DMS 273 treated with DMSO at 0.1 percent for 48 hours (cell line): ENCODE measurements at regions not wholly inside any gene's neighbourhood (a gene's known extent, or its start where the extent isn't known, plus 50 kb on each side); places are given as distances from the start of the nearest gene placed in this dataset.

ENCODE experiments used
- DNase-seq: peaks from one replicate; lab custom pipeline; 2025; lab: John Stamatoyannopoulos, UW

DNA sequence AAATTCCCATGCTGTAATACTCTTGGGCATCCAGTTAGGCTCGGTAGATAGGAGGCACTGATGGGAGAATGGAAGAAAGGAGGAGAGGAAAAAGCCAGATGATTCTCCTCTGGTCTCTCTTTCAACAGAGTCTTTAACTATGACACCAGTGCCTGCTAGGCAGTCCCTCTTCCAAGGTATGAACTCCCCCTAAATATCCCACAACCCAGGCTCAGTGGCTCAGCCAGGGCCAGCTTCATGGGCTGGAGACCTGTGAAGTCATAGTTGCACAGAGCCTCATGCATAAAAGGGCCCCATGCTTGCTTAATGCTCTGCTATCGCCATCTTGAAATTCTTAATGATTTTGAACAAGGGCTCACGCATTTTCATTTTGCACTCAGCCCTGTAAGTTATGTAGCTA lies 869.2 kb upstream of the GCFC2 start:
- DNase-seq: no peak

- no peak for DNase-seq
Observed at GRCh38 chr2:76572981-76573380, 862.3 kb upstream of the GCFC2 start.

DNA sequence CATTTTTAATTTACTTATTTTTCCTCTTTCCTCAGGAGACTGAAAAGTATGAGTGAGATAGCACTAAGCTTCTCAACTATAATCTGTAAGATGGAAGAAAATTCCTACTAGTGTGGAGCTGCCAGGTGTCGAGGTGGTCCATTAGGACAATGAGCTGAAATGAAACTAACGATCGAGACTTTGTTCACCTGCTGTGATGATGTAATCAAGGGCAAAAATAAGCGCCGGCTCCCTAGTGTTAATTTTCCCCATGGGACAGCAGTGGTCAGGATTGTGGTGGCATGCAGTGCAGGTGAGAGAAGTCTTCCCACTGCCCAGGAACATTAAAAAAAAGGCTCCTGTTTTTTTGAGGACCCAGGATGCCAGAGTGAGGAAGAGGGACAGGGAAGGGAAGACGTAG lies 859.1 kb upstream of the GCFC2 start:
- DNase-seq: no peak

- DNase-seq: no peak
Observed at GRCh38 chr2:76567478-76567877, 856.8 kb upstream of the GCFC2 start.

- DNase-seq: no peak
Observed at GRCh38 chr2:76564734-76565133, 854.0 kb upstream of the GCFC2 start.

- no peak for DNase-seq
Observed at GRCh38 chr2:76563730-76564129, 853.0 kb upstream of the GCFC2 start.

DNA sequence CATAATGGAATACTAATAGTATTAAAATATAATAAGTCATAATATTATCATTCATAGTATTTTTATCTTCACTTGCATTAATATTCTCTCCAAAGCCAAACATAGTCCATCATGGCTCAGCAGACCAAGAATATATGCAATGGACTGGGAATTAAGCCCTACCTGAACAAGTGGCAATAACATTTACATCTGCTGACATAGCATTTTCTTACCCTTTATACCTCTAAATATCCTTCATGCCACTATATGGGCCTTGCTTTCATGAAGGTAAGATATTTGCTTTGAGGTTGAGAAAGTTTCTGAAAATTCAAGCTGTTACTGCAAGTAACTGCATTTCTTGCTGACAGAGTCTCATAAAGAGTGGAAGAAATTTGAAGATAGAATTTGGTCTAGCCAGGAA lies 847.4 kb upstream of the GCFC2 start:
- DNase-seq: no peak

DNA sequence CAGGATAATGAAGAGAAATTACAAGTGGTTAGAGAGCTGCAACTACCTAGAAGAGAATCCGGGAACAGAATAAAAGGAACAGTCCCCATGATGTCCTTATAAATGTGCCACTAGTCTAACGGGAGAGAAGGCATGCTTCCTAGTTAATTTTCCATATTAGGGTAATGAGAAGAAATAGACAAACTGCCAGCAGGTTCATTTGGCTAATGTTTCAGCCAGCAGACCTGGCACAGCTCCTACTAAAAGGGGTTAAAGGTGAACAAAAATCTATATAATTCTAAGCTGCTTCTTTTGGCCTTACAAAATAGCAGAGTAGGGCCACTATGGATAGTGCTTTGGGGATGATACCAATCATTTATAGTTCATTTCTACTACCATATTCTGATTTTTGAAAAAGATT lies 845.3 kb upstream of the GCFC2 start:
- DNase-seq: no peak

DNA sequence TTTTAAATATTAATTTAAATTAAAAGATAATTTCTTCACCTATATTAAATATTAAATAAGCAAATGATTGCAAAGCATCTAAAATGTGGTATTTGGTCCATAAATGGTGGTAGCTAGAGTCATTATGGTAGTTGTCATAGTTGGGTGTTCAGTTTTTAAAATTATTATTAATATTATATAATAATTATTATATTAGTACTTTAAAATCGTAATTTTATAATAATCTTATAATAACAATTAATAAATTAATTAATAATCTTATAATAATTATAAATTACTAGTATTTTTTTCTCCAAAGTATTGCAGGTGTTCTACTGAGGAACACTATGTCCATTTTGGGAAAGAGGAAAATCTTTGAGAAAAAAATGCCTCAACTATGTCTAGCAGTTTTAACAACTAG lies 835.5 kb upstream of the GCFC2 start:
- no peak for DNase-seq

DNA sequence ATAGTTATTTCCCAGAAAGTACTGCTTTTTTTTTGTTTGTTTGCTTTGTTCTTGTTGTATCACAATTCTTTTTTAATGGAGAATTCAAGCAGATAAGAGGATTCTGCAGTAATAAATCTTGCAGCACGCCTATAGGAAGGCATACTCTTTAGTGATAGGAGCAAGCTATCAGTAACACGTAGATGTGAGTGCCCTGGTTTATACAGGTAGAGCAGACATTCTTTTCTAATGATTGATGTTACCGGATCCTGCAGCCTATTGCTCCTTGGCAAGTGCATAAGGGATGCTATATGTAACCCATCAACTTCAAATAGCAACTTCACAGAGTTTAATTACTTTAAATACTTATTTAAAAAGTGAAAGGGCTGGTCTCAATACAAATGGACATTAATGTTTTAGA lies 834.2 kb upstream of the GCFC2 start:
- DNase-seq: no peak

- DNase-seq: no peak
Observed at GRCh38 chr2:76517574-76517909, 806.8 kb upstream of the GCFC2 start.

DNA sequence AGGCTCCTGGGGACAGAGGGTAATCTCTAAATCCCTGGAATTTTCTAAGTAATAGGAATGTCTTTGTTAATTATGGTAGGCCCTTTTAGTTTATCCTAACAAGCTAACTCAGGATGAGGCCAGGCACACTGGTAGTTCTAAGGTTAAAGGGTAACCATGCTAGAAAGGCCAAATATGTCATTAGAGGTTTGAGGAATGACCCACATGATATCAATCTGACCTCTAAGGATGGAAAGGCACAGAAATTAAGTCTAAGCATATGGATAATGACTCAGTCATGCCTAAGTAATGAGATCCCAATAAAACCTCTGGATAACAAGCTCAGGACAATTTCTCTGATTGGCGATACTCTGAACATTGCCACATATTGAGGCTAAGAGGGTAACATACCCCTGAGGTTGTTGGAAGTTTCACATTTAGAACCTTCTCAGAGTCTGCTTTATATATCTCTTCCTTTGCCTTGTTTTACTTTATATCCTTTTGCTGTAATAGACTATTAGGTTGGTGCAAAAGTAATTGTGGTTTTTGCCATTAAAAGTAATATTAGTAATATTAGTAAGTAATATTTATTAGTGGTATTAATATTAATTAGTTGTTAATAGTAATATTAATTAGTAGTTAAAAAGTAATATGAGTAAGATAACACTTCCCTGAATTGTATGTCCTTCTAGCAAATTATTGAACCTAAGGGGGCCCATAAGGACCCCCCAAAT lies 806.3 kb upstream of the GCFC2 start:
- DNase-seq: no peak

GRCh38 chr2:76512201-76512820 lies 801.6 kb upstream of the GCFC2 start:
- no peak for DNase-seq

DNA sequence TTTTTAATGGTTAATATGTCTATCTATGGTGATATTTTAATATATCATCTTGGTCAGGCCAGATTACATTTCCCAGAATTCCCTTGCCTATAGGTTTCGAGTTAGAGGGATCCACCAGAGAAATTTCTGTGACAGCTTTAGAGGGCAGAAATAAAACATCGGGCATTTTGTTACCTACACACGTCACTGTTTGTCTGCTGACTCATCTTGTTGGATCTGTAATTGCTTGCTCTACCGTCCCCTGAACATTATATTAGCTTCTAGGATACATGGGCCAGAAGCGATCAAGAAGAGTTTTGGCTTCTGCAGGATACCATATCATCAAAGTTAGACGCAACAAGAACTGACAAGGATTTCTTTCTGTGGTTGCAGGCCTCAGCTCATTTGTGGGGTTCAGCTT lies 795.8 kb upstream of the GCFC2 start:
- no peak for DNase-seq

- DNase-seq: no peak
Observed at GRCh38 chr2:76501641-76502040, 790.9 kb upstream of the GCFC2 start.

DNA sequence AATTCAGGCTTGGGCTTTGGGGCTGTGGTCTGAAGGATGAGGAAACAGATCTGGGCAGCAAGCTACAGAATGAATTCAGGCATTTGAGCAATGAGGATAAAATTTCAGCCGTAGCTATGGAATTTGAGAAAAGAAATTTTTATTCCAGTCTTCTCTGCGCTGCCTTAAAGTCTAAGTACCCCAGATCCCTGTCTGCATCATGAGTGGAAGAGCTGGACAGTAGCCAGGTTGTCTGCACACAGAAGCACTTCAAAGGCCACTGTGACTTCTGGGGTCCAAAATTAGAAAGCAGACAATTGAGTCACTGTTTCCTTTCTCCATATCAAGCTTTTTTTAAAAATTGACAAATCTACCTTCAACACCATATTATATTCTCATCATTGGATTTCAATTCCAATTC lies 787.6 kb upstream of the GCFC2 start:
- DNase-seq: no peak

- no peak for DNase-seq
Observed at GRCh38 chr2:76491503-76491902, 780.8 kb upstream of the GCFC2 start.

DNA sequence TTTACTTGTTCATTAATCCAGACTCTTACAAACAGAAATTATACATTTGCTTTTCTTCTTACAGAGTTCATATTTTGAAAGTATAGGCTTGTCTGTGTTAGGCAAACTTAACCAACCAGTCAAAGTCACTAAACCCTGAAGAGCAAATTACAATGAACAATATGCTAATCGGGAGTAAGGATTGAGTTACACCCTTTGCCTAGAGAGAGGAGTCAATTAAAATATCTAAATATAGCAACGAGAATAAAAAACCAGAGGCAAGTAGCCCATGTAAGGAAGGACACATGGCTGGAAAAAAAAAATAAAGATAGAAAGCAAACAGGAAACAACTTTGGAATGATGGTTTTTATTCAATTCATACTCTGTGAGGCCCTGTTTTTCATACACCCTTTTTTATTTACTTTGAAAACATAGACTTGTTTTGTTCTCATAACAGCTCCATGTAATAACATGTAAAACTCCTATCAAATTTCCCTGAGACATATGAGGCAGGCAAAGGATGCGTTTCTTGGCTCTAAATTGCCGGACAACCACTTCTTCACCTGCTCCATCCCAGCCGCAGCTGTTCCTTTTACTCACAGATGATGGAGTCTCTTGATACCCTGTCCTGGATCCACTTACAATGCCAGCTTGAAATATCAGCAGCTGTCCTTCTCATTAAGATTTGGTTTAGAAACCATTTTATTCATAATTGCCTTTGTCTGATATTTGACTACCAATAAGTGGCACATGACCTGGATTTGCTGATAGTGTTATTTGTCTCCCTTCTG lies 767.7 kb upstream of the GCFC2 start:
- no peak for DNase-seq

DNA sequence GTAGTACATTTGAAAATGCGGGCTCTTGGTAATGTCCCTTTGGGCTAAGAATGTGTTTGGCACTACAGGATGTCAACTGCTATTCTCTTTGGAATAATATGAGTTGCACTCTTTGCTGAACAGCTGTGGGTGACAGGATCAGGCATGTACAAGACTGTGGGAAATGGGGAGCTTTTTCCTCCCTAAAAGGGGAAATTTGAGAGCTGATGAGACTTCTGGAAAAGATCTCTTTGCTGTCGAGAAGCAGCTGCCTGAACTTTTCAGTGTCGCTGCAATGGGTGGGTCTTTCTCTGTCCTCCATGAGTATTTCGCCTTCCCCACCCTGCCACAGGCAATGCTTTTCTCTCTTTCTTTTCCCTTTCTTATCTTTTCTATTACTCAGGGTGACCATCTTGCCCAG lies 762.2 kb upstream of the GCFC2 start:
- DNase-seq: no peak

DNA sequence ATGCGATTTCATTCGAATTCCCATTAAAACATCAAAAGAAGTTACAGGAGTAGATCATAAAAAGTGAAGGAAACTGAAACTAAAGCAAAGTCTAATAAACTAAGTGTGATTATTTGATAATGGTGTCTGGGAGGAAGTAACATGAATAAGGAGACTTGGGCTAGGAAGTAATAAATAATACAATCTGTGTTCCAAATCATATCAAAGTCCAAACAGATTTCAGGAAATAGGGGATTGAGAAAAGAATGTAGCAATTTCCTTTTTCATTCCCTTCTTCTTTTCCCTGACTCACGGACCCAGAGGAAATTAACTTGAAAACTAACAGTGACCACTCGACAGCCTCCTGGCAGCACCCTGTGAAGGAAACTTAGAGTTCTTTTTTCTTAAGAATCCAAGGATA lies 758.4 kb upstream of the GCFC2 start:
- DNase-seq: no peak

- no peak for DNase-seq
Observed at GRCh38 chr2:76467326-76467725, 756.6 kb upstream of the GCFC2 start.

DNA sequence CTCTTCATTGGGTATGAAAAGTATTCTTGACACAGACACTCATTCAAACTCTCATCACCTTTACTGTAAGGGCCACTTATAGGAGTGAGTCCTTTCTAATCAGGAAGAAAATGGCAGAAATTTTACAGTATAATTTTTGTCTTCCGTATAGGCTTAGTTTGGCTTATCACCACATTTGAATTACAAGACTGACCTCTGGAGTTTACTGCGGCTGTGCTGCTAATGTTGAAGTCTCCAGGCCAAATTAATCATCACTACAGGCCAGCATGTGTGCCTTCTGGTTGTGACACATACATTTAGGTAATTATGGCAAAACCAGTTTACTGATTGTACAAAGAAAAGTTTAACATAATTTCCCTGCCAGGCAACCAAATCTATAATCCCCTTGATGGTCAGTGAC lies 753.6 kb upstream of the GCFC2 start:
- no peak for DNase-seq

DNA sequence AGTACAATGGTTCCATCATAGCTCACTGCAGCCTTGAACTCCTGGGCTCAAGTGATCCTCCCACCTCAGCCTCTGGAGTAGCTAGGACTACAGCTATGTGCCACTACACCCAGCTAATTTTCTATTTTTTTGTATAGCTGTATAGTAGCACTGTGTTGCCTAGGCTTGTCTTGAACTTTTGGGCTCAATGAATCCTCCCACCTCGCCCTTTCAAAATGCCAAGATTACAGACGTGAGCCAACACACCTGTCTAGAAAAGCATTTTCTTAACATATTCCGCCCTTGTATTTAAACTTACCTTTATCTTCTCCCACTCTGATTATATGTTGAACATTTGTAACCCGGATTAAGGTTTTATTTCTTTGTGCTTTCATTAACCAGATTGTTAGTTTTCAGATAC lies 750.7 kb upstream of the GCFC2 start:
- DNase-seq: no peak

DNA sequence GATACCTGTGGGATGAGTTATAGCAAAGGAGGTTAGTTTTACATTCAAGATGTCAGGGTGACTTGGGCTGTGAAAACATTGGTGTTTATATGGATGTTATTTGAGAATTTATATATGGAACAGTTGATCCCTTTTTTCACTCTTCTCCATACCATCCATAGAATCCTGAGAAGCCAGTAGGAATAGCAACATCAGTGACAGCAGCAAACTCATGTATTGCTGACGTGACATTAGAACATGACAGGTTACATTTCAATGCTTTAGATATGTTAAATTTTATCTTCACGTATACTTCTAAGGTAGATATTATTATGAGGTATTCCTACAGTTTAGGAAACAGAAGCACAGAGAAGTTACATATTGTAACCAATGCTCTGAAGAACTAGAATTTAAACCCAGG lies 745.2 kb upstream of the GCFC2 start:
- no peak for DNase-seq
